Right hindlimb (tissue), 1 donor: ENCODE measurements at regions not wholly inside any gene's neighbourhood (a gene's known extent, or its start where the extent isn't known, plus 50 kb on each side); places are given as distances from the start of the nearest gene placed in this dataset.

Experiments
- DNase-seq: peaks from one replicate; pipeline ENCODE4 v3.0.0-alpha.2; 2018

- no peak for DNase-seq
Measured at GRCh38 chr2:100767810-100768806, 51.8 kb upstream of the NPAS2 start.
